ENCODE measurements at regions not wholly inside any gene's neighbourhood (a gene's known extent, or its start where the extent isn't known, plus 50 kb on each side); places are given as distances from the start of the nearest gene placed in this dataset.

GRCh38 chr3:70565861-70566260 lies 253.4 kb upstream of the MDFIC2 start:
- DNase-seq (ENCODE audit: extremely low read depth in 1 of 4, low spot score in 3 of 4) = peak in 1 of 4 experiments; percentile 1
- no peak overlapping the region for H2AFZ ChIP-seq (ENCODE audit: low read depth, low read length)
- H3K79me2 ChIP-seq (ENCODE audit: control insufficient read depth, insufficient read depth, low read length) = no peaks in the 10 kb centered on the region
- H3K27me3 ChIP-seq (ENCODE audit: control insufficient read depth in 2 of 2, insufficient read depth in 2 of 2, low read length in 2 of 2) = no peaks in the 10 kb centered on the region
- intact Hi-C loops (cut with micrococcal nuclease) = no loop called here
- no peak overlapping the region for H3K4me3 ChIP-seq
- no peak for FAIRE-seq
- CTCF ChIA-PET (ENCODE audit: low intra/inter-chr PET ratio) = no interaction called here
- no peak for ATAC-seq
- H4K20me1 ChIP-seq (replicated peaks; ENCODE audit: control insufficient read depth, insufficient read depth, low read length) = no peaks in the 10 kb centered on the region
- no peaks in the 10 kb centered on the region for H3K4me1 ChIP-seq (replicated peaks in 1 of 2; ENCODE audit: control insufficient read depth in 2 of 2, insufficient read depth in 2 of 2, low read length in 2 of 2)
- no peaks in the 10 kb centered on the region for H3K9me3 ChIP-seq (replicated peaks; ENCODE audit: control insufficient read depth, insufficient read depth, low read depth, low read length)
- WGBS (ENCODE audit: insufficient coverage, low coverage, missing lambda C conversion rate) = 0% methylated on average over 3 of the region's 3 CpGs
- H3K9ac ChIP-seq (ENCODE audit: insufficient read depth in 1 of 2, low read depth in 2 of 2, low read length in 2 of 2) = no peak overlapping the region
- TF ChIP-seq ZNF436 (CRISPR knock-in tag; IDR thresholded peaks at IDR 0.05) (no peak), DIDO1 (tag; IDR thresholded peaks at IDR 0.05; ENCODE audit: low read depth) (no peak), ILK (tag; IDR thresholded peaks at IDR 0.05; ENCODE audit: borderline replicate concordance, low read depth) (no peak), CTCF (IDR thresholded peaks at IDR 0.05 in 2 of 3, conservative IDR thresholded peaks at IDR 0.05 in 1 of 3; ENCODE audit: insufficient read depth in 2 of 3, low read depth in 1 of 3, low read length in 3 of 3) (no peak), MXI1 (IDR thresholded peaks at IDR 0.05; ENCODE audit: low read depth, low read length) (no peak), PRDM10 (IDR thresholded peaks at IDR 0.05; ENCODE audit: partially characterized antibody) (no peak), ATF7 (IDR thresholded peaks at IDR 0.05) (no peak), TAL1 (IDR thresholded peaks at IDR 0.05) (no peak)
- TF ChIP-seq, protein P1, sequence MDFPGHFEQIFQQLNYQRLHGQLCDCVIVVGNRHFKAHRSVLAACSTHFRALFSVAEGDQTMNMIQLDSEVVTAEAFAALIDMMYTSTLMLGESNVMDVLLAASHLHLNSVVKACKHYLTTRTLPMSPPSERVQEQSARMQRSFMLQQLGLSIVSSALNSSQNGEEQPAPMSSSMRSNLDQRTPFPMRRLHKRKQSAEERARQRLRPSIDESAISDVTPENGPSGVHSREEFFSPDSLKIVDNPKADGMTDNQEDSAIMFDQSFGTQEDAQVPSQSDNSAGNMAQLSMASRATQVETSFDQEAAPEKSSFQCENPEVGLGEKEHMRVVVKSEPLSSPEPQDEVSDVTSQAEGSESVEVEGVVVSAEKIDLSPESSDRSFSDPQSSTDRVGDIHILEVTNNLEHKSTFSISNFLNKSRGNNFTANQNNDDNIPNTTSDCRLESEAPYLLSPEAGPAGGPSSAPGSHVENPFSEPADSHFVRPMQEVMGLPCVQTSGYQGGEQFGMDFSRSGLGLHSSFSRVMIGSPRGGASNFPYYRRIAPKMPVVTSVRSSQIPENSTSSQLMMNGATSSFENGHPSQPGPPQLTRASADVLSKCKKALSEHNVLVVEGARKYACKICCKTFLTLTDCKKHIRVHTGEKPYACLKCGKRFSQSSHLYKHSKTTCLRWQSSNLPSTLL (IDR thresholded peaks at IDR 0.05) = no peak
- in situ Hi-C loops (cut with MboI) = no loop called here
- no peak overlapping the region for H3K27ac ChIP-seq (ENCODE audit: extremely low read depth, low read depth, low read length)
- H3K36me3 ChIP-seq (ENCODE audit: control insufficient read depth, insufficient read depth, low read length) = no peaks in the 10 kb centered on the region
- H3K9me1 ChIP-seq (ENCODE audit: control insufficient read depth, insufficient read depth, low read length) = no peaks in the 10 kb centered on the region
- H3K4me2 ChIP-seq (ENCODE audit: insufficient read depth, low read length) = no peak overlapping the region
- POLR2A ChIA-PET = no interaction called here
- no TSS peak for BruUV-seq (replicated peaks)
